AG08396 (cell line): ENCODE measurements at regions not wholly inside any gene's neighbourhood (a gene's known extent, or its start where the extent isn't known, plus 50 kb on each side); places are given as distances from the start of the nearest gene placed in this dataset.
"Not testable (repeated sequence)": the region's sequence is repeated elsewhere in the genome, so short reads cannot be mapped to it uniquely, and the experiment has no call there.

Source experiments
- DNase-seq: peaks from one replicate; pipeline ENCODE4 v3.0.0; 2012; ENCODE audit warnings: low spot score, mixed read lengths

DNA sequence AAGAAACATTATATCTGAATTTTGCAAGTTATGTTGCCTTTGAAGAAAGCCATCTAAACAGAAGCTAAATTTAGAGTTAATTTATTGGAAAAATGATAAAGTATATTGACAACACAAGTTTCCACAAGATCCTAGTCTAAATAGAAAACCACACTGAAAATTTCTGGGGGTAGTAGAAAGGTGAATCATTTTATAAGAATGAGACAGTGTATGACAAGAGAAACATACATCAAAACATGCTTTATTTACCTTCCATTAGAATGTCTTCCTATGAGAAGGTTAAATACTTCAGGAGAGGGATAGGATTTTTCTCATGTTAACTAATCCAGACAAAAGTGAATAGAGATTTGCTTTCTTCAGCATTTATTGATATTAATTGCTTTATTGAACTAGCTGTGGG lies 1389.8 kb upstream of the ZEB2 start:
- no peak for DNase-seq

DNA sequence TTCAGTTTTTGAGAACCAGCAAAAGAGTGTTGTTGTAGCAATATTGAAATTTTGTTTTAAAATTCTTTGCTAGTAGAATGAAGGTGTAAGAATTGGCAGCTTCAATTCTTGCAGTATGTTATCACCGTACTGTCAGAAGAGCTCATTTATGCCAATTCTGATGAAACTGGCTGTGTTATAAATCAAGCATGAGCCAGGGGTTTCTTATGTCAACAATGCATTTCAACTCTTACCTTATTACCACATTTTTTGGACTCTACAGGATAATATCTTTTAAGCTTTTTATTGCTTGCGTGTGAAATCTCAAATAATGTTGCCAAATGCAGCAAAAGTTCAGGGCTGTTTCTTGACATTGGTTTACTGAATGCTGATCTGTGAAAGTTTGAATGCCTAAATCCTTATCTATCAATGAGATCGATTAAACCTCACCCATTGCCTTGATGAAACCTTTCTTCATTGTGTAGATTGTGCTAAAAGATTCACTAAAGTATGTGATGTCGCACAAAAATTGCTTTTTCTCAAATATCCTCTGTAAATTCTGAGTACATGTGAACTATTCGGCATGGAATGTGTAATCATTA lies 1389.3 kb upstream of the ZEB2 start:
- DNase-seq = no peak

- no peak for DNase-seq
Observed at GRCh38 chr2:145906354-145906753, 1386.4 kb upstream of the ZEB2 start.

- no peak for DNase-seq
Observed at GRCh38 chr2:145905371-145905770, 1385.5 kb upstream of the ZEB2 start.

DNA sequence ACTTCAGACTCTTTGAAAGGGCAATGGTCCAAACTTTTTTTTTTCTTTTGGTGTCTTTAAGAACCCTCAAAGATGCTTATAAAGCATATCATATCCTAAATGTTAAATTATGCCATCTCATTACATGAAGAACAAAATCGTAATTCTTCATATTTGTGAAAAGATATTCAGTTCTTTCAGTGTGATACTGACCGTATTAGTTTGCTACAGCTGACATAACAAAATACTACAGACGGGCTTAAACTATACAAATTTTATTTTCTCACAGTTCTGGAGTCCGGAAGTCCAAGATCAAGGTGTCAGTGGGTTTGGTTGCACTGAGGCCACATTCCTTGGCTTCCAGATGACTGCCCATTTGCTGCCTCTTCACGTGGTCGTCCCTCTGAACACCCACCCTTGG lies 1377.2 kb upstream of the ZEB2 start:
- DNase-seq = no peak

DNA sequence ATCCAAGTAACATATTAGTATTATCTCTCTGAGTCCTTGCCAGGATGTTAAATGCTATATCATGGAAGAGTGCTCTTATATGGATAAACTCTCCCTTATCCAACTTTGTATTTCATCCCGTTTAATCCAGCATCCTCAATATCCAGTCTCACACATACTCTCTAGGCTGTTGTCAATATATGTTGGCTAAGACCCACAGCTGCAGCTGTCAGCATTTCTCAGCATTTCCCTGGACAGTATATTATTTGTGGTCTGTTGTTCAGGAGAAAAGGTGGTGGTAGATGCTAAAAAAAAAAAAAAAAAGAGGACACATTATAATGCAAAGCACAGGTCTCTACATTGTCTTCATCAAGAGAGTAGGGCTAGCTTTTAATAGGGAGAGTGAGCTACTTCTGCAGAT lies 1368.0 kb upstream of the ZEB2 start:
- DNase-seq = no peak

DNA sequence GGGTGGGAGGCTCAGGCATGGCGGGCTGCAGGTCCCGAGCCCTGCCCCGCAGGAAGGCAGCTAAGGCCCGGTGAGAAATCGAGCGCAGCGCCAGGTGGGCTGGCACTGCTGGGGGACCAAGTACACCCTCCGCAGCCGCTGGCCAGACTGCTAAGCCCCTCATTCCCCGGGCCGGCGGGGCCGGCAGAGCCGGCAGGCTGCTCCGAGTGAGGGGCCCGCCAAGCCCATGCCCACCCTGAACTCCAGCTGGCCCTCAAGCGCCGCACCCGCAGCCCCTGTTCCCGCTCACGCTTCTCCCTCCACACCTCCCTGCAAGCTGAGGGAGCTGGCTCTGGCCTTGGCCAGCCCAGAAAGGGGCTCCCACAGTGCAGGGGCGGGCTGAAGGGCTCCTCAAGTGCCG lies 1361.1 kb upstream of the ZEB2 start:
- not testable (repeated sequence) for DNase-seq

DNA sequence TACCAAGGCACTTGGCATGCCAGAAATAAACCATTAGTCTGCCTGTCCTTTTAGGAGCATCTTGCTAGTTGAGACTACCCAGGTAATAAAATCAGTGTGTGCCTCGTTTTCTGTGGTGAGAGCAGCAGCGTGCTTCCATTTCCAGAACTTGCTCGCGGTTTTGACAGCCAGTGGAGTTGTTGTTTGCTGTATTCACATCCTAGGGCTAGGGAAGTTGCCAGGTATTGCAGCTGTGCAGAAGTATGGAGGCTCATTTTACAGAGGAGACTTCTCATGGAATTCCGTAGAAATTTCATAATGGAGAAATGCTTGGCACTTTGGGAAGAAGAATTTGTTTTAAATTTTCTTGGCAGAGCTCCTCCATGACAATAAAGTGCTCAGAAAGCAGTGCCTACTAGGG lies 1355.1 kb upstream of the ZEB2 start:
- DNase-seq = no peak

GRCh38 chr2:145874466-145874865 lies 1354.5 kb upstream of the ZEB2 start:
- DNase-seq = peak; percentile 33

- DNase-seq = no peak
Observed at GRCh38 chr2:145864501-145864900, 1344.6 kb upstream of the ZEB2 start.

DNA sequence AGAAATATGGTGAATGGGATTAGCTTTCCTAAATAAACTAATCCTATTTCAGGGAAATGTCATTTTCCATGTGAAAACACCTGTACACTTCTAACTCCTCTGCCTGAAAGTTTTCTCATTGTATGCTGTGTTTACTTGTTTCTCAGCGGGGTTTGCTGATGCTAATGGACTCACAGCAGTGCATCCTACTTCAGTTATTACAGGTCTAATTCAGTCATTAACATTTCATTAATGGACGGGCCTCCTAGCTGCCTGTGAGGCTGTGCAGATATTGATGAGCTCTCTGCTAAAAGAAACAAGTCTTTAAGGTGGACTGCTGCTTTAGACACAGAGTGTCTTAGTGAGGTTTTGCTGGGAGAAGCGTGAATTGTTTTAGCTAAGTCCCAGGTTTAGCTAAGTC lies 1342.0 kb upstream of the ZEB2 start:
- DNase-seq = no peak

DNA sequence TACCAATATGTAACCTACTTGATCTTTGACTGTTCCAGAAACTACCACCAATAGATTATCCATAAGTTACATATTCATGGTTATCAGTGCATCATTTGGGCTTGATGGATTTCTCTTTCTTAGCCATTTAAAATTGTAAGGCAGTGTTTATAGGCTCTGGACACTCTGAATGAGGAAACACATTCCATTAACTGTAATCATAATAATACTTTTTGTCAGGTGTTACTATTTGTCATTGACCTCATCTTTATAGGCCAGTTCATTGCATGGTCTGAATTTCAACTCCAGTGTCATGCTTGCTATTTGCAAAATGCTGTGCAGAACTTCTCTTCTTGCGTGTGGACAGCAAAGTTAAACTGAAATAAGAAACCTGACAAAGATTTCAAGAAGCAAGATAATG lies 1340.2 kb upstream of the ZEB2 start:
- no peak for DNase-seq

DNA sequence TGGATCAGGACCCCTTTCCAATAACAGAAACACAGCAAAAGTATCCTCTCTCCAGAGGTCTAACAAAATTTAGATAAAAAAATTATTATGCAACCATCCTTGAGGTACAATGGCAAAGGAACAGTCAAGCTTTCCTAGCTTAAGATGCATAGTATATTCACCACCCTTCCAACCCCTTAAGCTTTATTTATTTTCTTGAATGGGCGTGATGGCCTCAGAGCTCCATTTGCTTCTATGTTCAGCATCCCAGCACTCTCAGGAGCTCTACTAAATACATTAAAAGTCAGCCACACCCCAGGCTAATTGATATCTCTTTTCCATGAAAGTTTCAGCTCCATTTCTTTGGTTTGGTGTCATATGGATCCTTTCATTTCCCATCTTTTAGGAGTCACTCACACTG lies 1335.2 kb upstream of the ZEB2 start:
- no peak for DNase-seq

GRCh38 chr2:145854039-145854755 lies 1334.3 kb upstream of the ZEB2 start:
- no peak for DNase-seq

DNA sequence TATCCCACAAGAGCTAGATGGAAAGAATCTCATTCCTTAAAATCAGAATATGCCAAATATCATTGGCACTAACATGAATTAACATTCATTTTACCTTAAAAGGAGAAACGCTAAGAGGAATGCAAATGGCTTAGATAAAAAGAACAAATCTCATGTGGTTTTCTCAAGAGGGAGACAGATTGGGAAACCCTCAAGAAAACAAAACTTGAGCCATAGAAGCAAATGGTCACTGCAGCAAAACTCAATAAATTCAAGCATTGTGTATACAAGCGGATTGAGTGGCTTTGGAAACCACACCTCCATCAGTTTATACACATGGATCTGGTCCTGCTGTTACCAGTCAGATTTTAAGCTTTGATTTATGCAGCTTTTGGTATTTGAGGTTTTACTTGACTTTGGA lies 1331.8 kb upstream of the ZEB2 start:
- no peak for DNase-seq

DNA sequence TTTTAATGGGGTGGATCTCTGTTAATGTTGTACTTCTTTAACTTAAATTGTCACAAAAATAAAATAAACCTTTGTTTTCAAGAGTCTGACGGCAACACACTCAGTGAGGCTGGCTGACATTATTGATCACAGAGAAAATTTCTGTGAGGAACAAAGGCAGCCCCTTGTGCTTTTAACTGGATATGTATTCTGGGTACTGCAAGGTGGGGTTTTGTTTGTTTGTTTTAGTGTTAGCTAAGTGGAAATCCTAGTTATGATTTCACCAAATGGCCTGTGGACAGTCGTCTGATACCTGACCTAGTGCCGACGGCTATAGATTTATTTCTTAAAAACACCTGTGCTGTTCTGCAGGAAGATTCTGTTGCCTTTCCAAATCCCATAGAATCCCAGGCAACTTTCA lies 1329.5 kb upstream of the ZEB2 start:
- DNase-seq = no peak

GRCh38 chr2:145846982-145847381 lies 1327.1 kb upstream of the ZEB2 start:
- DNase-seq = no peak

GRCh38 chr2:145845923-145846322 lies 1326.0 kb upstream of the ZEB2 start:
- no peak for DNase-seq

DNA sequence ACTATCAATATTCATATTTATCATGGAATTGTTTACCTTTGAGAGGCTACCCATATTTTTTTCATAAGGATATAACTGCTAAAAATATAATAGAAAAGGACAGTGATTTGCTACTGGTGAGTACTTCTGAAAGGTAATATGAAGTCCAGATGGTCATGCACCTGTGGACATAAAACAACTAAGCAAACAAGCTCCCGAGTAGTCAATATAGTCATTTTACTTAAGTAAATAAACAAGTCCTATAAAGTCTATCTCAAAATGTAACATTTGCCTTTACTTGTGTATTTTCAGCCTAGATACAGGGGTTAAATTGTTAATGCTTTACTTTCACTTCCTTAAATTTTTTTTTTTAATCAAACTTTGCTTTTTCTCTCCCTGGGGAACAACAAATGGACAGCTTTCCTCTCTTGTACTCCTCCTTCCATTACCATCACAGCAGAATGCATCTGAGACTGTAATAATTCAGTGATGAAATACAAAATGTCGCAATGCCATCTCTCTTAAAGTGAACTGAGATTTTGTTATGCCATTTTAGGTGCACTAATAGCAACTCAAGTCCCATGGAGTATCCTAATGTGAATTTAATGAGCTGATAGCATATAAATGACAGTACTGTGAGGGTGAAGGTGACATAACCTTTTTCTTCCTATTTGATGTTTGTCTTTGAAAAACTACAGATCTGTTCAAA lies 1325.4 kb upstream of the ZEB2 start:
- DNase-seq = no peak

DNA sequence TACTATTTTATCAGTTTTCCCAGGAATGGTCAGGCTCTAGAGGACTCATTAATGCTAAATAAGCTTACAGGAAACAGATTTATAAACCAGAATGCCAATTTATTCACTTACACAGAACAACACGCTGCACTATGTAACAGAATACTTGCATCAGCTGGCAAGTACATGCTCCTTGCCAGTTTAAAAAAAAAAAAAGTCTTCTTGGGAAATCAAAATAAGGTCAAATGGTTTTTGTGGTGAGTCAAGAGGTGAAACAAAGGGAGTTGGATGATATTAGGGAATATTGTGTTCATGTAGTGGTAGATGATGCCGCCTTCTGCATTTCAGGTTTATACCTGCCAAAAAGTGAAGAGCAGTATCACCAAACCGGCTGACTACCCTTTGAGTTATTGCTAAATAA lies 1322.1 kb upstream of the ZEB2 start:
- no peak for DNase-seq

- no peak for DNase-seq
Observed at GRCh38 chr2:145836986-145837385, 1317.1 kb upstream of the ZEB2 start.

DNA sequence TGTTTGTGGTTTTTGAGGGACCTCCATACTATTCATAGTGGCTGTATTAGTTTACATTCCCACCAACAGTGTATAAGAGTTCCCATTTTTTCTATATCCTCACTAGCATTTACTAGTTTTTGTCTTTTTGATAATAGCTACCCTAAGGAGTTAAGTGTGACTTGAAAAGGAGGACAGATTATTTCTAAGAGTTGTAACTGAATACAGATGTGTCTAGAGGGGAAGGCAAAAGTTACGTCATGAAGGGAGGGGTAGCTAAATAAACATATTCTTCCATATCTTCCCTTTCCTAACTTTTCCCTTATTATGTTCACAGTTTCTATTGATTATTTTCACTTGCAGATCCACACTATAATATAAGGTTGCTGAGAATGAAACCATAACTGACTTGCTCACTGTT lies 1315.7 kb upstream of the ZEB2 start:
- DNase-seq = no peak

DNA sequence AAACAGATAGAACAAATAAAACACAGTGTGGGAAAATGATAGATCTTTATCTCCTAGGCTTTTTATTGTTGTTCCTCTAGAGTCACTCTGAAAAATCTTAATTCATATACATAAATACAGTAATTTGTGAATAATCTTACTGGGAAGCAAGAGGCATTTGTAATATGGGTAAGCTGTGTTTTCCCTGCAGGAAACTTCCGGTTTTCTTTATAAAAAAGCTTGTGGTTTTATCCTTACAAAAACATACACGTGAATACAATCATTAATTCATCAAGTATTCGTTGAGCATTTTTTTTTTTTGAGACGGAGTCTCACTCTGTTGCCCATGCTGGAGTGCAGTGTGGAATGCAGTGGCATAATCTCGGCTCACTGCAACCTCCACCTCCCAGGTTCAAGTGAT lies 1312.8 kb upstream of the ZEB2 start:
- DNase-seq = no peak

DNA sequence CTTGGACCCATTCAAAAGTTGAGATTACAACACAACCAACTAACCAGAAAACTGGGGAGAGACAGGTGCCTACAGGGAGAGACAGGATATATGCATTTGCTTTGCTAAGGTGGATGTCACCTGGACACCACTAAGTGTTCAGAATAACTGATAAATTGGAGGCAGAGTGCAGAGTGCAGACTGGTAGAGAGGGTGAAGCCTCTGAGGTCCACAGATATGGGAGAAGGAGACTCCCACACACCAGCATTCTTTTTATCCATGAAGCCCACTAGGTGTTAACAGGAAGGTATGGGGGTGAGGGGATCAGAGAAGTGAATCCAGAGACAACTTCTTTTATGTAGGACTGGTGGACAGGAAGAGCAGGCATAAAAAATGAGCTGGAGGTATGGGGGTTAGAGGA lies 1310.0 kb upstream of the ZEB2 start:
- no peak for DNase-seq
